Omental fat pad (tissue), 3 donors: ENCODE measurements at regions not wholly inside any gene's neighbourhood (a gene's known extent, or its start where the extent isn't known, plus 50 kb on each side); places are given as distances from the start of the nearest gene placed in this dataset.

Experiments
- ATAC-seq: fragments of 150-250 bp; one replicate; pipeline ENCODE4 v1.9.1; 2016; ENCODE audit warnings: mild to moderate bottlenecking, moderate library complexity; ENCODE audit not compliant: low FRiP score
- DNase-seq: peaks from one replicate; pipeline ENCODE4 v3.0.0-alpha.2; 2019; ENCODE audit warnings: low spot score
- TF ChIP-seq, protein P1 (sequence below), 3 donors: fragments of 450-650 bp; IDR thresholded peaks; one replicate each; pipeline ENCODE4 v1.5.1; 2016 to 2017; ENCODE audit warnings: antibody characterized with exemption in 3 of 3, mild to moderate bottlenecking in 3 of 3, moderate library complexity in 2 of 3

DNA sequence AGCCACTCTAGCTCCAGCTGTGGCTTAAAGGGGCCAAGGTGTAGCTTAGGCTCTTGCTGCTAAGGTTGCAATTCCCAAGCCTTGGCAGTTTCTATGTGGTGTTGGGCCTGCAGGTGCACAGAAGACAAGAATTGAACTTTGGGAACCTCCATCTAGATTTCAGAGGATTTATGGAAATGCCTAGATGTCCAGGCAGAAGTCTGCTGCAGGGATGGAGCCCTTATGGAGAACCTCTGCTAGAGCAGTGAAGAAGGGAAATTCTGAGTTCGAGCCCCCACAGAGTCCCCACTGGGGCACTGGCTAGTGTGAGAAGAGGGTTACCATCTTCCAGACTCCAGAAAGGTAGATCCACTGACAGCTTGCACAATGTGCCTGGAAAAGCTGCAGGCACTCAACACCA is 694.7 kb downstream of the SLC16A7 start:
- ATAC-seq, result no peak
- TF ChIP-seq, protein P1, sequence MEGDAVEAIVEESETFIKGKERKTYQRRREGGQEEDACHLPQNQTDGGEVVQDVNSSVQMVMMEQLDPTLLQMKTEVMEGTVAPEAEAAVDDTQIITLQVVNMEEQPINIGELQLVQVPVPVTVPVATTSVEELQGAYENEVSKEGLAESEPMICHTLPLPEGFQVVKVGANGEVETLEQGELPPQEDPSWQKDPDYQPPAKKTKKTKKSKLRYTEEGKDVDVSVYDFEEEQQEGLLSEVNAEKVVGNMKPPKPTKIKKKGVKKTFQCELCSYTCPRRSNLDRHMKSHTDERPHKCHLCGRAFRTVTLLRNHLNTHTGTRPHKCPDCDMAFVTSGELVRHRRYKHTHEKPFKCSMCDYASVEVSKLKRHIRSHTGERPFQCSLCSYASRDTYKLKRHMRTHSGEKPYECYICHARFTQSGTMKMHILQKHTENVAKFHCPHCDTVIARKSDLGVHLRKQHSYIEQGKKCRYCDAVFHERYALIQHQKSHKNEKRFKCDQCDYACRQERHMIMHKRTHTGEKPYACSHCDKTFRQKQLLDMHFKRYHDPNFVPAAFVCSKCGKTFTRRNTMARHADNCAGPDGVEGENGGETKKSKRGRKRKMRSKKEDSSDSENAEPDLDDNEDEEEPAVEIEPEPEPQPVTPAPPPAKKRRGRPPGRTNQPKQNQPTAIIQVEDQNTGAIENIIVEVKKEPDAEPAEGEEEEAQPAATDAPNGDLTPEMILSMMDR (IDR thresholded peaks at IDR 0.05), result no peak
- DNase-seq, result no peak

- ATAC-seq (no peak), DNase-seq (no peak)
- TF ChIP-seq, protein P1 (IDR thresholded peaks at IDR 0.05), result no peak
Measured at GRCh38 chr12:60308366-60308991, 712.6 kb downstream of the SLC16A7 start.

DNA sequence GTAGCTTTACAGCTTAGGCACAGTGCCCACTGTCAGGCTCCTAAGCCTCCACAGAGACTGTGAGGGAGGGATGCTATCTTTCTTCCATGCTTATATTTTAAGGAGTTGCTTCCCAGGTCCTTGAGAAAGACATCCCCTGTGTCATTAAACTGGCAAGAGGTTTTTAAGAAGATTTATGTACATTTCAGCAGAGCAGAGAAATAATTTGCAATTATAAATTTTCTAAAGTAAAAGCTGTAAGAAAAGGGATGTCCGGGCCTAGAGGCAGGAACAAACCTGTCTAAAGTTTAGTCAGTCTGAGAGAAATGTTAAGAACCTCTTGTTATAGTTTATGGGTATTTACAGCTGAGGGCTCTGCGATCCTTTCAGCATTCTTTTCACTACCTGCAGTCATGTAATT is 716.1 kb downstream of the SLC16A7 start:
- TF ChIP-seq, protein P1 (IDR thresholded peaks at IDR 0.05), result no peak
- no peak for ATAC-seq
- DNase-seq, result no peak

DNA sequence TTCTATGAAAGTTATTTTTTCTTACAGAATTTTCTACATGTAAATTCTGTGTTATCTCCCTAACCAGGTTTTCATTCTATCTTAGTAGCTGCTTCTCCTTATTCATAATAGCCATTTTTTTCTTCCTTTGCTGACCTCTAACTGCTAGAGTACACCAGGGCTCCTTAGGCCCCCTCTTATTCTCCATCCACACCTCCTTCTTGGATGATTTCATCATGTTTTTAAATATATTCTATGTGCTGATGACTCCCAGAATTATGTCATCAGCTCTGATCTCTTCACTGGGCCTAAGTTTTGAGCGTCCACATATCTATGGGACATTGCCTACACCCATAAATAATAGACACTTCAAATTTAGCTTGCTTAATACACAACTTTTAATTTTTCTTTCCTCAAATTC is 721.5 kb downstream of the SLC16A7 start:
- no peak for ATAC-seq
- TF ChIP-seq, protein P1 (IDR thresholded peaks at IDR 0.05), result no peak
- DNase-seq, result no peak

GRCh38 chr12:60324746-60325145 is 728.9 kb downstream of the SLC16A7 start:
- no peak for ATAC-seq
- TF ChIP-seq, protein P1 (IDR thresholded peaks at IDR 0.05), result no peak
- DNase-seq, result no peak

DNA sequence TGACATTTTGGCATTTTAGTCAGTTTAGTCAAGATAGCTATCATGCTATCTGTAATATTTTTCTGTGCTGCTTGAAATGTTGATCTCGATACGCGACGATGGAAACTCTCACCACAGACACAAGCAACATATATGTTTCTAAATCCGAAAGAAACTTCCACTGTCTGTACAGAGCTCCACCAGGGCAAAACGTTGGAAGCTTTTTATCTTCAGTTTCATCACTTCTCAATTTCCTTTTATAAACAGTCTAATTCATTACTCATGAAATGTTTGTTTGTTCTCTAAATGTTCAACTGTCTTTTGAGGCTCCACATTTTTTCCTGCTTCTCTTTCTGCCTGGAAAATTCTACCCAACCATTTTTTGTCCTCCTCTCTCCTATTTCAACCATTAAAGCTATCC is 737.6 kb downstream of the SLC16A7 start:
- DNase-seq, result no peak

DNA sequence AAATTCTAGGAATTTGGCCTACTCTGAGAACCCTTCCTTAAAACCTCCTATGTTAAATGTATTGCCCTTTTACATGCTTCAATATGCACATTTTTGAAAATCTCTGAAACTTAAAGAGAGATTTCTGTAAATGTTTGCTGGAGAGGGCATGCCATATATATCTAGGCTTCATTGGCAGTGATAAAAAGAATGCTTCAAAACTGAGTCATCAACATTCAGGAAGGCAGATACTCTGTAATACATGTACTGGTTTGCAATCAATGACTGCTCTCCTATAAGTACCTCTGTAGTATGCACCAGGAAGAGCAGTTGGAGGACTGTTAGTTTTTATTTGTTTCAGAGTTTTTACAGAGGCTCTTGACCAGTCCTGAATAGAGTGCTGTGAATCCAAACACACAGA is 739.9 kb downstream of the SLC16A7 start:
- DNase-seq, result no peak
- TF ChIP-seq, protein P1 (IDR thresholded peaks at IDR 0.05), result no peak
- no peak for ATAC-seq

More for the DNA sequence above, 737.6 kb downstream of the SLC16A7 start:
- ATAC-seq, result no peak
- TF ChIP-seq, protein P1 (IDR thresholded peaks at IDR 0.05), result no peak
